ENCODE measurements at regions not wholly inside any gene's neighbourhood (a gene's known extent, or its start where the extent isn't known, plus 50 kb on each side); places are given as distances from the start of the nearest gene placed in this dataset.
"Not testable (repeated sequence)": the region's sequence is repeated elsewhere in the genome, so short reads cannot be mapped to it uniquely, and the experiment has no call there.

- Mint-ChIP-seq H3K9me3 (ENCODE audit: unreplicated experiment) (no peaks in the 10 kb centered on the region), H3K4me1 (ENCODE audit: unreplicated experiment) (no peaks in the 10 kb centered on the region), H3K4me3 (ENCODE audit: unreplicated experiment) (no peak overlapping the region), H3K27ac (ENCODE audit: unreplicated experiment) (no peak overlapping the region), H3K36me3 (ENCODE audit: low read depth, unreplicated experiment) (no peaks in the 10 kb centered on the region), H3K27me3 (ENCODE audit: unreplicated experiment) (no peaks in the 10 kb centered on the region)
- TF ChIP-seq CTCF (IDR thresholded peaks at IDR 0.05; ENCODE audit: unreplicated experiment): no peak
- no peak for DNase-seq (ENCODE audit: low spot score)
Observed at GRCh38 chr14:49106741-49107667, 479.2 kb downstream of the RPS29 start.

- no peak for DNase-seq (ENCODE audit: low spot score)
- no peaks in the 10 kb centered on the region for H3K27me3 Mint-ChIP-seq (ENCODE audit: unreplicated experiment)
- H3K36me3 Mint-ChIP-seq (ENCODE audit: low read depth, unreplicated experiment): no peaks in the 10 kb centered on the region
- H3K4me3 Mint-ChIP-seq (ENCODE audit: unreplicated experiment): no peak overlapping the region
- no peaks in the 10 kb centered on the region for H3K4me1 Mint-ChIP-seq (ENCODE audit: unreplicated experiment)
- no peak overlapping the region for H3K27ac Mint-ChIP-seq (ENCODE audit: unreplicated experiment)
- TF ChIP-seq CTCF (IDR thresholded peaks at IDR 0.05; ENCODE audit: unreplicated experiment): no peak
- H3K9me3 Mint-ChIP-seq (ENCODE audit: unreplicated experiment): no peaks in the 10 kb centered on the region
Observed at GRCh38 chr14:49105956-49106355, 480.2 kb downstream of the RPS29 start.

GRCh38 chr14:49105512-49105911 lies 480.7 kb downstream of the RPS29 start:
- H3K4me3 Mint-ChIP-seq (ENCODE audit: unreplicated experiment): no peak overlapping the region
- no peak for DNase-seq (ENCODE audit: low spot score)
- no peaks in the 10 kb centered on the region for H3K36me3 Mint-ChIP-seq (ENCODE audit: low read depth, unreplicated experiment)
- no peaks in the 10 kb centered on the region for H3K9me3 Mint-ChIP-seq (ENCODE audit: unreplicated experiment)
- H3K27me3 Mint-ChIP-seq (ENCODE audit: unreplicated experiment): no peaks in the 10 kb centered on the region
- no peak for TF ChIP-seq CTCF (IDR thresholded peaks at IDR 0.05; ENCODE audit: unreplicated experiment)
- H3K27ac Mint-ChIP-seq (ENCODE audit: unreplicated experiment): no peak overlapping the region
- no peaks in the 10 kb centered on the region for H3K4me1 Mint-ChIP-seq (ENCODE audit: unreplicated experiment)

DNA sequence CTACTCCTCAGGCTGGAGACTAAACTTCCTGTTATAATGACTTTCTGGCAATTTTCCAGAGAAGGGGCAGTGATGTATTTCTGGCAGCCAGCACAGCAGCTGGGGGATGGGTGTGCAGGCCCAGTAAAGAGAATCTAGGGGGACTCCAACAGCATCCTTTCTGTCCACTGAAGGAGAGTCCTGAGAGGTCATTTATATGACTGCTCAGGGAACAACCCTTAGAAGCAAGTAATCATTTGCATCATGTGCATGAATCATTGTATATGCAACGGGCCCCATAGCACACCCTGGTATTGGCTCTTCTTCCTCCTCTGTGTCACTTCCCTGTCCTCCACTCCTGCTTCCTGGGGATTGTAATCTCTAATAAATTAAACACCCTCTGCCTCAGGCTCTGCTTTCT lies 493.8 kb downstream of the RPS29 start:
- Mint-ChIP-seq H3K9me3 (ENCODE audit: unreplicated experiment) (no peaks in the 10 kb centered on the region), H3K4me1 (ENCODE audit: unreplicated experiment) (no peaks in the 10 kb centered on the region), H3K27me3 (ENCODE audit: unreplicated experiment) (no peaks in the 10 kb centered on the region), H3K27ac (ENCODE audit: unreplicated experiment) (no peak overlapping the region), H3K4me3 (ENCODE audit: unreplicated experiment) (no peak overlapping the region), H3K36me3 (ENCODE audit: low read depth, unreplicated experiment) (no peaks in the 10 kb centered on the region)
- TF ChIP-seq CTCF (IDR thresholded peaks at IDR 0.05; ENCODE audit: unreplicated experiment): no peak
- no peak for DNase-seq (ENCODE audit: low spot score)

- Mint-ChIP-seq H3K36me3 (ENCODE audit: low read depth, unreplicated experiment) (no peaks in the 10 kb centered on the region), H3K4me1 (ENCODE audit: unreplicated experiment) (no peaks in the 10 kb centered on the region), H3K27ac (ENCODE audit: unreplicated experiment) (no peak overlapping the region), H3K9me3 (ENCODE audit: unreplicated experiment) (no peaks in the 10 kb centered on the region), H3K27me3 (ENCODE audit: unreplicated experiment) (no peaks in the 10 kb centered on the region), H3K4me3 (ENCODE audit: unreplicated experiment) (no peak overlapping the region)
- no peak for DNase-seq (ENCODE audit: low spot score)
- no peak for TF ChIP-seq CTCF (IDR thresholded peaks at IDR 0.05; ENCODE audit: unreplicated experiment)
Observed at GRCh38 chr14:49089107-49089506, 497.1 kb downstream of the RPS29 start.

GRCh38 chr14:49073292-49073691 lies 512.9 kb downstream of the RPS29 start:
- not testable (repeated sequence) for H3K27me3 Mint-ChIP-seq (ENCODE audit: unreplicated experiment); H3K4me1 Mint-ChIP-seq (ENCODE audit: unreplicated experiment)

More at GRCh38 chr14:49073292-49073691, 512.9 kb downstream of the RPS29 start:
- not testable (repeated sequence) for DNase-seq (ENCODE audit: low spot score); H3K4me3 Mint-ChIP-seq (ENCODE audit: unreplicated experiment); H3K27ac Mint-ChIP-seq (ENCODE audit: unreplicated experiment); H3K9me3 Mint-ChIP-seq (ENCODE audit: unreplicated experiment); H3K36me3 Mint-ChIP-seq (ENCODE audit: low read depth, unreplicated experiment)

All from endothelial cell (in vitro differentiated cells).